ENCODE measurements at regions not wholly inside any gene's neighbourhood (a gene's known extent, or its start where the extent isn't known, plus 50 kb on each side); places are given as distances from the start of the nearest gene placed in this dataset.

DNA sequence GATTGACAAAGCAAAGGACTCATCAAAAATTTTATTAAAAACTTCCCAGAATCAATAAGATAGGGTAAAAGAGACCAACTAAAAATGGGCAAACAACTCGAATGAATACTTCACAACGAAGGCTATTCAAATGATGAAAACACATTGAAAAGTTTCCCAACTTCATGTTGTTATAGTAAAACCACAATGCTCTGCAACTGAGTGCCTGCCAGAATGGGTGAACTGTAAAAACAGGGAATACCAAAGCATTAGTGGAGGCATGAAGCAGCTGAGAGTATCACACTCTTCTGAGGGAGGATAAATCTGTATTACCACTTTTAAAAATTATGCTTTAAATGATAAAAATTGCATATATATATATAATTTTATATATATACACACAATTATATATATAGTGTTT lies 1214.7 kb downstream of the SORCS3 start:
- ATAC-seq (ENCODE audit: low FRiP score): no peak
- DNase-seq (ENCODE audit: low spot score): no peak
- TF ChIP-seq, protein P1, sequence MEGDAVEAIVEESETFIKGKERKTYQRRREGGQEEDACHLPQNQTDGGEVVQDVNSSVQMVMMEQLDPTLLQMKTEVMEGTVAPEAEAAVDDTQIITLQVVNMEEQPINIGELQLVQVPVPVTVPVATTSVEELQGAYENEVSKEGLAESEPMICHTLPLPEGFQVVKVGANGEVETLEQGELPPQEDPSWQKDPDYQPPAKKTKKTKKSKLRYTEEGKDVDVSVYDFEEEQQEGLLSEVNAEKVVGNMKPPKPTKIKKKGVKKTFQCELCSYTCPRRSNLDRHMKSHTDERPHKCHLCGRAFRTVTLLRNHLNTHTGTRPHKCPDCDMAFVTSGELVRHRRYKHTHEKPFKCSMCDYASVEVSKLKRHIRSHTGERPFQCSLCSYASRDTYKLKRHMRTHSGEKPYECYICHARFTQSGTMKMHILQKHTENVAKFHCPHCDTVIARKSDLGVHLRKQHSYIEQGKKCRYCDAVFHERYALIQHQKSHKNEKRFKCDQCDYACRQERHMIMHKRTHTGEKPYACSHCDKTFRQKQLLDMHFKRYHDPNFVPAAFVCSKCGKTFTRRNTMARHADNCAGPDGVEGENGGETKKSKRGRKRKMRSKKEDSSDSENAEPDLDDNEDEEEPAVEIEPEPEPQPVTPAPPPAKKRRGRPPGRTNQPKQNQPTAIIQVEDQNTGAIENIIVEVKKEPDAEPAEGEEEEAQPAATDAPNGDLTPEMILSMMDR (IDR thresholded peaks at IDR 0.05): no peak

DNA sequence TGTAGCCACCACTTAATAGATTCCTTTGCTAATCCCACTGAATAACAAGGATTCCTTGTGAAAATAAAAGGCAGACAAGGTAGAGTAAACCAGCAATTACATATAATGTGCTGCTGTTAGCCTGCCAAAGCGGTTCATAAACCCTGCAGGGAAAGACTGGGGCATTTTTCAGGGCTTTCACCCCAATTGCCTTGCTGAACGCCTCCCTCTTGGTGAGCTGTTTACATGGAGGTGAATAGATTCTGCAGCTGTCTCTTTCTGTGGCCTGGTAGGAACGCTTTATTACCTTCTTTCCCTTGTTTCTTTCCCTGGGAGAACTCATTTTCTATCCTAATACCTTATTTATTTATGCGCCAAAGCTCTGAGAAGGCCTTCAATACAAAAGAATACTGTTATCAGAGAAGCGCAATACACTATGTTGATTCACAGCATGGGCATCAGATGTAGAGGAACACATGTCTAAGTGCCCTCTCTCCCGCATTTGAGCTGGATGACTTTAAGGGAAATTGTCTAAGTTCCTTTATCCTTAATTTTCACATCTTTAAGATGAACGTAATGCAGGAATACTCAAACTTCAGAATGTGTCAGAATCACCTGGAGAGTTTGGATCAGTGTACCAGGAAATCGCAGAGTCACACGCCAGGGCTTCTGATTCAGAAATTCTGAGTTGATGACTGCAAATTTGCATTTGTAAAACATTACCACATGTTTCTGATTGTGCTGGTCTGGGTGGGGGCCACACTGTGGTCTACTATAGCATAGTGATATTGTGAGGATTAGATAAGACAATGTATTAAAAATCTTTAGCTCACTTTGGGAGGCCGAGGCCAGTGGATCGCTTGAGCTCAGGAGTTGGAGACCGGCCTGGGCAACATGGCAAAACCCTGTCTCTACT lies 1203.8 kb downstream of the SORCS3 start:
- no peak for DNase-seq (ENCODE audit: low spot score)
- no peak for ATAC-seq (ENCODE audit: low FRiP score)

DNA sequence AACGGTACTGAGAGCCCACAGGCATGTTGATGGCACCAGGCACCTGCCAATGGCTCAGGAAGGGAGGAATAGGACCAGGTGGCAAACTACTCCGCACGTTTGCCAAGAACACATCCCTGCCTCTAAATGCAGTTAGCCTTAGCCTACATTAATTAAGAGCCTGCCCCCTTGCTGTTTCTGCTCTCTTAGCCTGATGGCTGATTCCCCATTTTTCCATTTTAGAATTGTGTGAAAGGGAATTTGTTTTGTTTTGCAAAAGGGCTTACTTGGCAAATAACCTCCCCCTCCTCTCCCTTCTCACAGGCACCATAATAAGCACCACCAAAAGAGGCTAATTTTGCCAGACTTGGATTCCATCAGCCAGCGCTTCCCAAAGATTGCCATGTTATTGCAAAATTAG lies 1203.2 kb downstream of the SORCS3 start:
- DNase-seq (ENCODE audit: low spot score) (no peak), ATAC-seq (ENCODE audit: low FRiP score) (no peak)

More for the DNA sequence above, 1203.8 kb downstream of the SORCS3 start:
- TF ChIP-seq, protein P1 (IDR thresholded peaks at IDR 0.05): no peak

DNA sequence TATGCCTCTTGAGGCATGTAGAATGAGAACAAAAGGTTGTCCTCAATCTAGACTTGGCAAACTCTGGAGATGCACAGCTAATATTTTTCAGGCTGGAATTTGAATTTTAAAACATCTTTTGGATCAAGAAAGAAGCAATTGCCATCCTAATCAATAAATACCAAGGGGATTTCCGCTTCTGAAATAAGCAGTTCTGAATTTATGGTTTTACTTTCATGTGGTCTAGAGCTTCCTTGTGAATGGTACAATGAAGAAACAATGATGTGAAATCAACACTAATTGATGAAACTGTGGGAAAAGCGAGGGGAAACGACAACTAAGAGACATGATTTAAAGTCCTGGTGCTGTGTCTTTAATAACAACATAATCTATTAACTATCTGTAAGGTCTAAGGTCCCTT lies 1202.7 kb downstream of the SORCS3 start:
- ATAC-seq (ENCODE audit: low FRiP score) (no peak), DNase-seq (ENCODE audit: low spot score) (no peak)
- TF ChIP-seq, protein P1 (IDR thresholded peaks at IDR 0.05): no peak

More for the DNA sequence above, 1203.2 kb downstream of the SORCS3 start:
- TF ChIP-seq, protein P1 (IDR thresholded peaks at IDR 0.05): no peak

DNA sequence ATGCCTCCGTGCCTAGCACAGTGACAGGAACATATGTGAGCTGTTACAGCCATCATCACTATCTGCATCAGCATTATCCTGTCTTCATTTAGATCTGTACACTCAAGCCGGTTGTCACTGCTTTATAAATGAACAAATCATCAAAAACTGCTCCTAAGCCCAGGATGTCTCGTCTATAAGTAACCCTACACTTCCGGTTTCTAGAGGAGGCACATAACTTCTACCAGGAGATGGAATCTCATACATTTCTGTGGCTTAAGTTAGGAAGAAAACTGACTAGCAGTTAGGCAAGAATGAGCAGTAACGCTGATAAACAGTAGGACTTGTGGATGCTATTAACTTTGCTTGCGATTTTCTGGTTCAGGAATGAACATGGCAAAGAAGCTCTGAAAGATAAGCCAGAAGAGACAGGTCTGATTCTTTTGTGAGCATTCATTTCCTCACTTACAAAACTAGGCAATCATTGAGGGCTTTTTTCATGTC lies 1199.2 kb downstream of the SORCS3 start:
- DNase-seq (ENCODE audit: low spot score) (no peak), ATAC-seq (ENCODE audit: low FRiP score) (no peak)
- TF ChIP-seq, protein P1 (IDR thresholded peaks at IDR 0.05): no peak

DNA sequence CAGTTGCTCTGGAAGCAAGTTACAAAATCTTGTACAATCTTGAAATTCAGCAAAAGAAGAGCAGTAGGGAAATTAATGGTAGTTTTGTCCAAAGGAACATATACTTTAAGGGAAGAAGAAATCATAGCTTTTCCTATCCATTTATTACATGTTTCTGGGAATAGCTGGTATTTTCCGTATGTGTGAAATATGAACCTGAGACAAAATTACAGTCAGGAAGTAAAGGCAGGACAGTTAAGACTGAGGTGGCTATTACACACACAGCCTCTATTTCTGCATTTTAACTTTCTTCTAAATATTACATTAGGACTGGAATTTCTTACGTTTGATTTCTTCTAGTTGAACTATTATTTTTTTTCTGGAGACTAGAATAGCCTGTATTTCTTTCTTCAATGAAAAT lies 1197.3 kb downstream of the SORCS3 start:
- no peak for DNase-seq (ENCODE audit: low spot score)
- TF ChIP-seq, protein P1 (IDR thresholded peaks at IDR 0.05): no peak
- ATAC-seq (ENCODE audit: low FRiP score): no peak

DNA sequence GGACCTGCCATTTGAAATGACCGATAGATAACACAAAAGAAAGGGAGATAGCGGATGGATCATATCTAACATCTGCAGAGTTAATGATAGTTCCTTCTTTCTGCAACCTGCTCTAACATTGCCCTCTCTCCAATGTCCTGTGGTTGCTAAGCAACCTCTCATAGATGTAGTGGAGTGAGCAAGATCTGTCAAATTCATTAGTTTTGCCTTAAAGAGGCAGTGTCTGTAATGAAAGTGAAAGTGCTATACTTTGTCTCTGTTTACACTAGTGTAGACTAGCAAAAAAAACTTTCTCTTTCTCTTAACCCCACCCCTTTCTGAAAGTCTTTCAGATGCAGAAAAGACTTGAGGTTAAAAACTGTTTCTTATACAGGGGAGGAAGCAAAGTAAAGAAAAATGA lies 1196.9 kb downstream of the SORCS3 start:
- DNase-seq (ENCODE audit: low spot score) (no peak), ATAC-seq (ENCODE audit: low FRiP score) (peak; percentile 85)
- TF ChIP-seq, protein P1 (IDR thresholded peaks at IDR 0.05): no peak

Data from omental fat pad (tissue), 3 donors.